ENCODE measurements at regions not wholly inside any gene's neighbourhood (a gene's known extent, or its start where the extent isn't known, plus 50 kb on each side); places are given as distances from the start of the nearest gene placed in this dataset.

DNA sequence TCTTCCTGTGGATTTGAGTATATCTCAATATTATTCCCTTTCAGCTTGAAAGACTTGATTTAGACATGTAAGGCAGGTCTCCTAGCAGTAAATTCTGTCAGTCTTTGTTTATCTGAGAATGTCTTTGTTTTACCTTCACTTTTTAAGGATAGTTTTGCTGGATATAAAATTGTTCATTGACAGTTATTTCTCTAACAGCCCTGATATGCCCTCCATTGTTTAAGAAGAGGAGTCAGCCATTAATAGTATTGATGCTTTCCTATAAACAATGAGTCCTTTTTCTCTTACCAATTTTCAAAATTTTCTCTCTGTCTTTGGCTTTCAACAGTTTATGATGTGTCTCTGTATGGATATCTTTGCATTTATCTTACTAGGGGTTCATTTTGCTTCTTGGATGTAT lies 163.5 kb upstream of the ANKRD55 start:
- TF ChIP-seq EZH2 (IDR thresholded peaks at IDR 0.05; ENCODE audit: insufficient read depth, poor library complexity, severe bottlenecking) (no peak), EZH2phosphoT487 (IDR thresholded peaks at IDR 0.05; ENCODE audit: insufficient read depth, low read depth) (no peak)

All from GM23248 (cell line).